Tibial nerve (tissue), 3 donors: ENCODE measurements at regions not wholly inside any gene's neighbourhood (a gene's known extent, or its start where the extent isn't known, plus 50 kb on each side); places are given as distances from the start of the nearest gene placed in this dataset.
"Not testable (repeated sequence)": the region's sequence is repeated elsewhere in the genome, so short reads cannot be mapped to it uniquely, and the experiment has no call there.

Source experiments
- CTCF ChIP-seq, 5 experiments: fragments of 200-600 bp in 3 of 5; fragments of 450-650 bp in 2 of 5; sonication (generic) in 3 of 5; IDR thresholded peaks; one replicate each; pipeline ENCODE4 v1.5.1; 2016 to 2019; ENCODE audit warnings: antibody characterized with exemption in 5 of 5, mild to moderate bottlenecking in 3 of 5, moderate library complexity in 2 of 5
- POLR2A ChIP-seq, 2 donors: fragments of 450-650 bp; IDR thresholded peaks; one replicate each; pipeline ENCODE4 v1.6.1; 2017; ENCODE audit warnings: antibody characterized with exemption in 2 of 2, mild to moderate bottlenecking in 2 of 2, moderate library complexity in 2 of 2

GRCh38 chrX:30994018-30994417, 77.8 kb downstream of the FTHL17 start:
- not testable (repeated sequence) for TF ChIP-seq POLR2A, CTCF (IDR thresholded peaks at IDR 0.05)
